ENCODE measurements at regions not wholly inside any gene's neighbourhood (a gene's known extent, or its start where the extent isn't known, plus 50 kb on each side); places are given as distances from the start of the nearest gene placed in this dataset.

- TF ChIP-seq HMGA2 (CRISPR knock-in tag; IDR thresholded peaks at IDR 0.05) (no peak), TEAD4 (CRISPR knock-in tag; IDR thresholded peaks at IDR 0.05) (no peak), NR1H2 (CRISPR knock-in tag; IDR thresholded peaks at IDR 0.05) (no peak)
Observed at GRCh38 chr1:55618199-55618598, 403.0 kb upstream of the USP24 start (continued).

- H3K4me3 Mint-ChIP-seq, result no peak overlapping the region
Observed at GRCh38 chr1:55617288-55617982, 402.3 kb upstream of the USP24 start.

GRCh38 chr1:55612988-55613387 is 397.8 kb upstream of the USP24 start:
- Mint-ChIP-seq H3K27ac (no peak overlapping the region), H3K36me3 (peaks cover 10% of the 10 kb centered on the region), H3K27me3 (ENCODE audit: low read depth) (peaks cover 4% of the 10 kb centered on the region; the same call in 1 of the 2 replicates), H3K4me1 (no peaks in the 10 kb centered on the region), H3K9me3 (peaks cover 23% of the 10 kb centered on the region), H3K4me3 (no peak overlapping the region)
- CTCF ChIA-PET, result no interaction called here
- ATAC-seq (no peak), DNase-seq (ENCODE audit: low spot score) (no peak)
- POLR2A ChIA-PET, result no interaction called here
- no peak for TF ChIP-seq MXD4 (CRISPR knock-in tag; IDR thresholded peaks at IDR 0.05; ENCODE audit: borderline replicate concordance)
- TF ChIP-seq GRHL2 (CRISPR knock-in tag; IDR thresholded peaks at IDR 0.05; ENCODE audit: insufficient replicate concordance, severe bottlenecking), result no peak
- TF ChIP-seq TEAD4 (CRISPR knock-in tag; IDR thresholded peaks at IDR 0.05), result no peak
- no peak for TF ChIP-seq AR (CRISPR knock-in tag; IDR thresholded peaks at IDR 0.05)
- no peak for TF ChIP-seq CDX4 (CRISPR knock-in tag; IDR thresholded peaks at IDR 0.05; ENCODE audit: borderline replicate concordance)
- no peak for TF ChIP-seq CTCF (IDR thresholded peaks at IDR 0.05)
- no peak for TF ChIP-seq ATF3 (CRISPR knock-in tag; conservative IDR thresholded peaks at IDR 0.05)
- no peak for TF ChIP-seq MAX (CRISPR knock-in tag; IDR thresholded peaks at IDR 0.05)
- no peak for TF ChIP-seq SMAD3 (CRISPR knock-in tag; IDR thresholded peaks at IDR 0.05; ENCODE audit: borderline replicate concordance)
- no peak for TF ChIP-seq NR2C2 (CRISPR knock-in tag; IDR thresholded peaks at IDR 0.05)
- TF ChIP-seq GTF2I (CRISPR knock-in tag; conservative IDR thresholded peaks at IDR 0.05), result no peak
- no peak for TF ChIP-seq NFATC4 (CRISPR knock-in tag; IDR thresholded peaks at IDR 0.05)
- TF ChIP-seq RORB (CRISPR knock-in tag; IDR thresholded peaks at IDR 0.05), result no peak
- TF ChIP-seq PRDM15 (CRISPR knock-in tag; IDR thresholded peaks at IDR 0.05), result no peak

More at GRCh38 chr1:55617288-55617982, 402.3 kb upstream of the USP24 start:
- TF ChIP-seq NFE2L1 (CRISPR knock-in tag; IDR thresholded peaks at IDR 0.05) (no peak), GTF2I (CRISPR knock-in tag; conservative IDR thresholded peaks at IDR 0.05) (no peak), ZNF512 (CRISPR knock-in tag; IDR thresholded peaks at IDR 0.05; ENCODE audit: borderline replicate concordance) (no peak), IRF2 (CRISPR knock-in tag; IDR thresholded peaks at IDR 0.05; ENCODE audit: borderline replicate concordance, low read depth) (no peak), EMX1 (CRISPR knock-in tag; IDR thresholded peaks at IDR 0.05) (no peak), ZNF423 (CRISPR knock-in tag; IDR thresholded peaks at IDR 0.05) (no peak), SP1 (CRISPR knock-in tag; conservative IDR thresholded peaks at IDR 0.05) (no peak)
- ChIA-PET CTCF (no interaction called here), POLR2A (no interaction called here)
- H3K4me1 Mint-ChIP-seq, result peaks cover 24% of the 10 kb centered on the region
- ATAC-seq, result no peak
- peaks cover 20% of the 10 kb centered on the region for H3K9me3 Mint-ChIP-seq
- no peak for DNase-seq (ENCODE audit: low spot score)
- no peaks in the 10 kb centered on the region for H3K27me3 Mint-ChIP-seq (ENCODE audit: low read depth)
- H3K27ac Mint-ChIP-seq, result no peak overlapping the region
- peaks cover 3% of the 10 kb centered on the region; the same call in 1 of the 2 replicates for H3K36me3 Mint-ChIP-seq
